ENCODE measurements at regions not wholly inside any gene's neighbourhood (a gene's known extent, or its start where the extent isn't known, plus 50 kb on each side); places are given as distances from the start of the nearest gene placed in this dataset.

GRCh38 chr7:41010967-41011366, 691.9 kb downstream of the INHBA start:
- no peak for TF ChIP-seq POLR2A (IDR thresholded peaks at IDR 0.05)
- TF ChIP-seq POLR2AphosphoS5 (IDR thresholded peaks at IDR 0.05): no peak
